HepG2 (cell line): ENCODE measurements at regions not wholly inside any gene's neighbourhood (a gene's known extent, or its start where the extent isn't known, plus 50 kb on each side); places are given as distances from the start of the nearest gene placed in this dataset.
A peak's percentile ranks its signal among the peaks of the same experiment; 100 is the strongest.

Source experiments
- CCAR2 ChIP-seq: fragments of 200-400 bp; formaldehyde crosslinking; optimal IDR thresholded peaks from 2 replicates; pipeline ENCODE3; 2018; ENCODE audit warnings: low read depth, mild to moderate bottlenecking, low read length, moderate library complexity
- ERF ChIP-seq: IDR thresholded peaks from 2 replicates; pipeline ENCODE4 v1.6.1; 2018; ENCODE audit warnings: missing biosample characterization, missing genetic modification reagents
- ESRRA ChIP-seq: sonication (generic); formaldehyde crosslinking; IDR thresholded peaks from 2 replicates; pipeline ENCODE4 v1.5.1; 2020; ENCODE audit warnings: mild to moderate bottlenecking, low read depth, missing genetic modification reagents
- ETV5 ChIP-seq: IDR thresholded peaks from 2 replicates; pipeline ENCODE4 v1.6.1; 2018; ENCODE audit warnings: missing biosample characterization, missing genetic modification reagents, inconsistent platforms, borderline replicate concordance
- FOXA3 ChIP-seq: IDR thresholded peaks from 2 replicates; pipeline ENCODE4 v1.6.1; 2016; ENCODE audit warnings: missing genetic modification reagents, missing compliant biosample characterization
- GFI1 ChIP-seq: sonication (generic); formaldehyde crosslinking; IDR thresholded peaks from 2 replicates; pipeline ENCODE4 v1.5.0; 2020; ENCODE audit warnings: missing genetic modification reagents, mild to moderate bottlenecking, borderline replicate concordance
- HDAC6 ChIP-seq: fragments of 200-600 bp; sonication (generic); IDR thresholded peaks from 2 replicates; pipeline ENCODE4 v1.7.0; 2017; ENCODE audit warnings: mild to moderate bottlenecking, antibody characterized with exemption, low read length, low read depth
- HNRNPH1 ChIP-seq: fragments of 200-400 bp; formaldehyde crosslinking; optimal IDR thresholded peaks from 2 replicates; pipeline ENCODE3; 2017; ENCODE audit warnings: mild to moderate bottlenecking, low read depth, low read length
- KLF13 ChIP-seq: sonication (generic); formaldehyde crosslinking; IDR thresholded peaks from 2 replicates; pipeline ENCODE4 v1.4.0; 2020; ENCODE audit warnings: mild to moderate bottlenecking, missing genetic modification reagents
- MXD4 ChIP-seq: IDR thresholded peaks from 2 replicates; pipeline ENCODE4 v1.6.1; 2016; ENCODE audit warnings: mild to moderate bottlenecking, missing biosample characterization, missing genetic modification reagents
- PPARG ChIP-seq: conservative IDR thresholded peaks from 2 replicates; pipeline ENCODE4 v1.6.1; 2016; ENCODE audit warnings: missing biosample characterization, missing genetic modification reagents
- SMAD1 ChIP-seq: sonication (generic); formaldehyde crosslinking; IDR thresholded peaks from 2 replicates; pipeline ENCODE4 v1.4.0; 2020; ENCODE audit warnings: missing genetic modification reagents, low read depth, mild to moderate bottlenecking, borderline replicate concordance
- SNAI1 ChIP-seq: sonication (generic); formaldehyde crosslinking; IDR thresholded peaks from 2 replicates; pipeline ENCODE4 v1.5.0; 2020; ENCODE audit warnings: mild to moderate bottlenecking, missing genetic modification reagents, borderline replicate concordance
- ZNF317 ChIP-seq: sonication (generic); formaldehyde crosslinking; IDR thresholded peaks from 2 replicates; pipeline ENCODE4 v1.5.0; 2020; ENCODE audit warnings: mild to moderate bottlenecking, missing genetic modification reagents
- ZNF543 ChIP-seq: sonication (generic); formaldehyde crosslinking; IDR thresholded peaks from 2 replicates; pipeline ENCODE4 v1.4.0; 2020; ENCODE audit warnings: mild to moderate bottlenecking, missing genetic modification reagents
- ZNF547 ChIP-seq: sonication (generic); formaldehyde crosslinking; IDR thresholded peaks from 2 replicates; pipeline ENCODE4 v1.5.1; 2020; ENCODE audit warnings: mild to moderate bottlenecking, missing genetic modification reagents
- ZNF670 ChIP-seq: sonication (generic); formaldehyde crosslinking; IDR thresholded peaks from 2 replicates; pipeline ENCODE4 v1.8.0; 2022; ENCODE audit warnings: mild to moderate bottlenecking, missing genetic modification reagents, borderline replicate concordance
- ZNF788 ChIP-seq: sonication (generic); formaldehyde crosslinking; IDR thresholded peaks from 2 replicates; pipeline ENCODE4 v1.5.0; 2020; ENCODE audit warnings: mild to moderate bottlenecking, missing genetic modification reagents, borderline replicate concordance
- TF ChIP-seq, protein P1 (sequence below): sonication (generic); formaldehyde crosslinking; IDR thresholded peaks from 2 replicates; pipeline ENCODE4 v1.4.0; 2020; ENCODE audit warnings: missing genetic modification reagents
- TF ChIP-seq, protein P2 (sequence below): sonication (generic); formaldehyde crosslinking; IDR thresholded peaks from 2 replicates; pipeline ENCODE4 v1.4.0; 2020; ENCODE audit warnings: mild to moderate bottlenecking, missing genetic modification reagents, borderline replicate concordance
- TF ChIP-seq, protein P3 (sequence below): sonication (generic); formaldehyde crosslinking; IDR thresholded peaks from 2 replicates; pipeline ENCODE4 v1.8.0; 2022; ENCODE audit warnings: mild to moderate bottlenecking, missing genetic modification reagents, moderate library complexity
- TF ChIP-seq, protein P4 (sequence below), 2 experiments: sonication (generic) in 1 of 2; formaldehyde crosslinking in 1 of 2; IDR thresholded peaks; 2 replicates each; pipeline versions ENCODE4 v1.5.1 to v1.6.1; 2011 to 2020; ENCODE audit warnings: borderline replicate concordance in 1 of 2, low read depth in 1 of 2, low read length in 1 of 2, mild to moderate bottlenecking in 1 of 2, missing genetic modification reagents in 1 of 2, moderate library complexity in 1 of 2
- TF ChIP-seq, protein P5 (sequence below): sonication (generic); formaldehyde crosslinking; IDR thresholded peaks from 2 replicates; pipeline ENCODE4 v1.8.1; 2023; ENCODE audit warnings: missing genetic modification reagents, inconsistent platforms, borderline replicate concordance

DNA sequence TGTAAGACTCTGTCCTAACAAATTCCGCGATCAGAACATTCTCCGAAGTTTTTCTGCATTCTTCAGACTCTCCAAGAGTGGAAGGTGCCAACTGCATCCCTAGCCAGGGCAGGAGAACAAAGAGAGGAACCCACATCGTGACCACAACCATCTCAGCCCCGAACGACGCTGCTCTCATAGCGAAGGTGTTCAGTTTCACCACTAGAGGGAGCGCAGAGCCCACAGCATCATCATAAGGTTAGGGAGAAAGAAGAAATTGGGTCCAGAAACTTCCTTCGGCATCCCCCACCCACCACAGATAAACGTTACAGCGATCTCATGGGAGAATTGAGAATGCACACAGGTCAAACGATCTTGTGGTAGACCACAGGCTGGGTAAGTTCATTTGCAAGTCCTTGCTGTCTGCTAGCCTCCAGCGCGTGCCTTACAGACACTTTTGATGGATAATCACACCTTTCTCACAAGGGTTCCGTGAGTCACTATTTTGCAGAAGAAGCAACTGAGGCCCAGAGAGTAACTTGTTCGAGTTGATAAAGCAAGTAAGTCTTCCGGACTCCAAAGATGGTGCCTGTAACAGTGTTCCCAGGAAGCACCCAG lies 53.7 kb upstream of the ARL4C start (continued):
- TF ChIP-seq KLF13 (no peak), ZNF788 (CRISPR knock-in tag) (no peak), SNAI1 (CRISPR knock-in tag) (no peak), CCAR2 (no peak), ZNF543 (no peak), ERF (CRISPR knock-in tag) (peak; percentile 74; the same call in 1 of the 2 replicates), SMAD1 (no peak), ZNF670 (CRISPR knock-in tag) (no peak), PPARG (CRISPR knock-in tag) (no peak), HNRNPH1 (no peak), ZNF547 (peak; percentile 15; the same call in 1 of the 2 replicates), HDAC6 (no peak), ETV5 (CRISPR knock-in tag) (peak; percentile 23; the same call in 1 of the 2 replicates), GFI1 (no peak), MXD4 (CRISPR knock-in tag) (peak; percentile 59; the same call in 1 of the 2 replicates), ESRRA (CRISPR knock-in tag) (no peak), ZNF317 (CRISPR knock-in tag) (no peak), FOXA3 (CRISPR knock-in tag) (peak; percentile 56)
- TF ChIP-seq, protein P1, sequence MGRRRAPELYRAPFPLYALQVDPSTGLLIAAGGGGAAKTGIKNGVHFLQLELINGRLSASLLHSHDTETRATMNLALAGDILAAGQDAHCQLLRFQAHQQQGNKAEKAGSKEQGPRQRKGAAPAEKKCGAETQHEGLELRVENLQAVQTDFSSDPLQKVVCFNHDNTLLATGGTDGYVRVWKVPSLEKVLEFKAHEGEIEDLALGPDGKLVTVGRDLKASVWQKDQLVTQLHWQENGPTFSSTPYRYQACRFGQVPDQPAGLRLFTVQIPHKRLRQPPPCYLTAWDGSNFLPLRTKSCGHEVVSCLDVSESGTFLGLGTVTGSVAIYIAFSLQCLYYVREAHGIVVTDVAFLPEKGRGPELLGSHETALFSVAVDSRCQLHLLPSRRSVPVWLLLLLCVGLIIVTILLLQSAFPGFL (CRISPR knock-in tag), result no peak
- TF ChIP-seq, protein P2, sequence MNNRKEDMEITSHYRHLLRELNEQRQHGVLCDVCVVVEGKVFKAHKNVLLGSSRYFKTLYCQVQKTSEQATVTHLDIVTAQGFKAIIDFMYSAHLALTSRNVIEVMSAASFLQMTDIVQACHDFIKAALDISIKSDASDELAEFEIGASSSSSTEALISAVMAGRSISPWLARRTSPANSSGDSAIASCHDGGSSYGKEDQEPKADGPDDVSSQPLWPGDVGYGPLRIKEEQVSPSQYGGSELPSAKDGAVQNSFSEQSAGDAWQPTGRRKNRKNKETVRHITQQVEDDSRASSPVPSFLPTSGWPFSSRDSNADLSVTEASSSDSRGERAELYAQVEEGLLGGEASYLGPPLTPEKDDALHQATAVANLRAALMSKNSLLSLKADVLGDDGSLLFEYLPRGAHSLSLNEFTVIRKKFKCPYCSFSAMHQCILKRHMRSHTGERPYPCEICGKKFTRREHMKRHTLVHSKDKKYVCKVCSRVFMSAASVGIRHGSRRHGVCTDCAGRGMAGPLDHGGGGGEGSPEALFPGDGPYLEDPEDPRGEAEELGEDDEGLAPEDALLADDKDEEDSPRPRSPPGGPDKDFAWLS (CRISPR knock-in tag), result no peak
- TF ChIP-seq, protein P3, sequence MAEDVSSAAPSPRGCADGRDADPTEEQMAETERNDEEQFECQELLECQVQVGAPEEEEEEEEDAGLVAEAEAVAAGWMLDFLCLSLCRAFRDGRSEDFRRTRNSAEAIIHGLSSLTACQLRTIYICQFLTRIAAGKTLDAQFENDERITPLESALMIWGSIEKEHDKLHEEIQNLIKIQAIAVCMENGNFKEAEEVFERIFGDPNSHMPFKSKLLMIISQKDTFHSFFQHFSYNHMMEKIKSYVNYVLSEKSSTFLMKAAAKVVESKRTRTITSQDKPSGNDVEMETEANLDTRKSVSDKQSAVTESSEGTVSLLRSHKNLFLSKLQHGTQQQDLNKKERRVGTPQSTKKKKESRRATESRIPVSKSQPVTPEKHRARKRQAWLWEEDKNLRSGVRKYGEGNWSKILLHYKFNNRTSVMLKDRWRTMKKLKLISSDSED (CRISPR knock-in tag), result no peak
- TF ChIP-seq, protein P4, sequence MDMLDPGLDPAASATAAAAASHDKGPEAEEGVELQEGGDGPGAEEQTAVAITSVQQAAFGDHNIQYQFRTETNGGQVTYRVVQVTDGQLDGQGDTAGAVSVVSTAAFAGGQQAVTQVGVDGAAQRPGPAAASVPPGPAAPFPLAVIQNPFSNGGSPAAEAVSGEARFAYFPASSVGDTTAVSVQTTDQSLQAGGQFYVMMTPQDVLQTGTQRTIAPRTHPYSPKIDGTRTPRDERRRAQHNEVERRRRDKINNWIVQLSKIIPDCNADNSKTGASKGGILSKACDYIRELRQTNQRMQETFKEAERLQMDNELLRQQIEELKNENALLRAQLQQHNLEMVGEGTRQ (IDR thresholded peaks at IDR 0.05; ENCODE audit: low read depth, low read length), result no peak
- TF ChIP-seq, protein P4 (CRISPR knock-in tag; IDR thresholded peaks at IDR 0.05; ENCODE audit: borderline replicate concordance), result no peak
- TF ChIP-seq, protein P5, sequence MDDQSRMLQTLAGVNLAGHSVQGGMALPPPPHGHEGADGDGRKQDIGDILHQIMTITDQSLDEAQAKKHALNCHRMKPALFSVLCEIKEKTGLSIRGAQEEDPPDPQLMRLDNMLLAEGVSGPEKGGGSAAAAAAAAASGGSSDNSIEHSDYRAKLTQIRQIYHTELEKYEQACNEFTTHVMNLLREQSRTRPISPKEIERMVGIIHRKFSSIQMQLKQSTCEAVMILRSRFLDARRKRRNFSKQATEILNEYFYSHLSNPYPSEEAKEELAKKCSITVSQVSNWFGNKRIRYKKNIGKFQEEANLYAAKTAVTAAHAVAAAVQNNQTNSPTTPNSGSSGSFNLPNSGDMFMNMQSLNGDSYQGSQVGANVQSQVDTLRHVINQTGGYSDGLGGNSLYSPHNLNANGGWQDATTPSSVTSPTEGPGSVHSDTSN, result no peak
